ENCODE measurements at regions not wholly inside any gene's neighbourhood (a gene's known extent, or its start where the extent isn't known, plus 50 kb on each side); places are given as distances from the start of the nearest gene placed in this dataset.

- no peaks in the 10 kb centered on the region for H3K36me3 ChIP-seq (ENCODE audit: control insufficient read depth in 4 of 4, insufficient read depth in 3 of 4, low read depth in 1 of 4, low read length in 3 of 4)
- no peaks in the 10 kb centered on the region for H3K4me1 ChIP-seq (ENCODE audit: control insufficient read depth in 4 of 4, insufficient read depth in 4 of 4, low read length in 3 of 4)
- H3K27me3 ChIP-seq (ENCODE audit: control insufficient read depth in 4 of 4, insufficient read depth in 4 of 4, low read length in 3 of 4): no peaks in the 10 kb centered on the region
- H3K9ac ChIP-seq (ENCODE audit: low read depth in 1 of 2, low read length in 2 of 2): no peak overlapping the region
- no peaks in the 10 kb centered on the region for H3K9me3 ChIP-seq (ENCODE audit: control insufficient read depth in 4 of 4, low read length in 3 of 4)
- 82% methylated on average over 5 of the region's 5 CpGs for WGBS
- H3K4me3 ChIP-seq (ENCODE audit: low read depth in 1 of 3, low read length in 3 of 3): no peak overlapping the region
- TF ChIP-seq NR2F2 (IDR thresholded peaks at IDR 0.05) (no peak), SP1 (IDR thresholded peaks at IDR 0.05) (no peak), RAD21 (IDR thresholded peaks at IDR 0.05) (no peak), RXRA (IDR thresholded peaks at IDR 0.05) (no peak), TAF1 (conservative IDR thresholded peaks at IDR 0.05) (no peak), MAX (IDR thresholded peaks at IDR 0.05) (no peak), EGR1 (IDR thresholded peaks at IDR 0.05; ENCODE audit: low read depth in 2 of 2) (no peak), GABPA (IDR thresholded peaks at IDR 0.05 in 1 of 2, conservative IDR thresholded peaks at IDR 0.05 in 1 of 2) (no peak), JUND (IDR thresholded peaks at IDR 0.05) (no peak), ZBTB33 (IDR thresholded peaks at IDR 0.05) (no peak), FOXA2 (IDR thresholded peaks at IDR 0.05) (no peak), ATF3 (IDR thresholded peaks at IDR 0.05) (no peak), HNF4A (conservative IDR thresholded peaks at IDR 0.05) (no peak), FOXA1 (IDR thresholded peaks at IDR 0.05) (no peak), YY1 (IDR thresholded peaks at IDR 0.05) (no peak)
- no peak overlapping the region for H3K27ac ChIP-seq (ENCODE audit: low read depth in 1 of 2, low read length in 2 of 2)
- no peak for DNase-seq (ENCODE audit: low spot score)
Measured at GRCh38 chr2:40867829-40868228, 415.9 kb upstream of the SLC8A1 start.

GRCh38 chr2:40872580-40872979, 420.7 kb upstream of the SLC8A1 start:
- no peak overlapping the region for H3K27ac ChIP-seq (ENCODE audit: low read depth in 1 of 2, low read length in 2 of 2)
- H3K9me3 ChIP-seq (ENCODE audit: control insufficient read depth in 4 of 4, low read length in 3 of 4): no peaks in the 10 kb centered on the region
- no peaks in the 10 kb centered on the region for H3K4me1 ChIP-seq (ENCODE audit: control insufficient read depth in 4 of 4, insufficient read depth in 4 of 4, low read length in 3 of 4)
- no peak overlapping the region for H3K9ac ChIP-seq (ENCODE audit: low read depth in 1 of 2, low read length in 2 of 2)
- no peak for DNase-seq (ENCODE audit: low spot score)
- H3K36me3 ChIP-seq (ENCODE audit: control insufficient read depth in 4 of 4, insufficient read depth in 3 of 4, low read depth in 1 of 4, low read length in 3 of 4): no peaks in the 10 kb centered on the region
- TF ChIP-seq HNF4A (conservative IDR thresholded peaks at IDR 0.05) (no peak), FOXA1 (IDR thresholded peaks at IDR 0.05) (no peak), JUND (IDR thresholded peaks at IDR 0.05) (no peak), ZBTB33 (IDR thresholded peaks at IDR 0.05) (no peak), RXRA (IDR thresholded peaks at IDR 0.05) (no peak), REST (IDR thresholded peaks at IDR 0.05) (no peak), ATF3 (IDR thresholded peaks at IDR 0.05) (no peak), EGR1 (IDR thresholded peaks at IDR 0.05; ENCODE audit: low read depth in 2 of 2) (no peak), FOXA2 (IDR thresholded peaks at IDR 0.05) (no peak), CTCF (IDR thresholded peaks at IDR 0.05; ENCODE audit: low read depth, low read length, missing input control) (no peak), TAF1 (conservative IDR thresholded peaks at IDR 0.05) (no peak), YY1 (IDR thresholded peaks at IDR 0.05) (no peak), GABPA (IDR thresholded peaks at IDR 0.05 in 1 of 2, conservative IDR thresholded peaks at IDR 0.05 in 1 of 2) (no peak), RAD21 (IDR thresholded peaks at IDR 0.05) (no peak)
- 58% methylated on average over 2 of the region's 2 CpGs for WGBS
- no peak overlapping the region for H3K4me3 ChIP-seq (ENCODE audit: low read depth in 1 of 3, low read length in 3 of 3)
- no peaks in the 10 kb centered on the region for H3K27me3 ChIP-seq (ENCODE audit: control insufficient read depth in 4 of 4, insufficient read depth in 4 of 4, low read length in 3 of 4)
